Gastroesophageal sphincter (tissue), 3 donors: ENCODE measurements at regions not wholly inside any gene's neighbourhood (a gene's known extent, or its start where the extent isn't known, plus 50 kb on each side); places are given as distances from the start of the nearest gene placed in this dataset.

Experiments used
- POLR2A ChIP-seq, 2 donors: fragments of 450-650 bp; IDR thresholded peaks; one replicate each; pipeline ENCODE4 v1.6.1; 2017; ENCODE audit warnings: antibody characterized with exemption in 2 of 2, mild to moderate bottlenecking in 2 of 2, moderate library complexity in 1 of 2
- TF ChIP-seq, protein P1 (sequence below), 4 experiments: fragments of 200-600 bp in 2 of 4; fragments of 450-650 bp in 2 of 4; sonication (generic) in 1 of 4; IDR thresholded peaks; one replicate each; pipeline ENCODE4 v1.5.1; 2017 to 2019; ENCODE audit warnings: antibody characterized with exemption in 4 of 4, mild to moderate bottlenecking in 2 of 4, moderate library complexity in 2 of 4

DNA sequence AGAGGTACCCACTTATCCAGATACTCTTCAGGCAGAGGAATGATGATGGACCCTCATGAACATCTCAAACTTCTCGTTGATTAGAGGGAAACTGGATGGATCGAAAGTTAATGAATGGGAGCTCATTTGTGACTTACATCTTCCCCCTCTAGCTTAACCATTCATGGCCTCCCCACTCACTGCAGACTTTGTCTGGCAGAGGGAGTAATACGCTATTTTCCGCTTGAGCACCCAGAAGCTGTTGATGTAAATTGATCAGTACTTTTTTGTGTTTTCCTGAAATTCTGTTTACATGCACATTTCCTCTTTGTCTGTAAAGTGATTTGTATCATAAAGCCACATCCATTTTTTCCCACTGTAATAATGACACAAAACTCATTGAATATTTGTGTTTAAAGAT is 239.1 kb upstream of the RBFOX1 start:
- TF ChIP-seq, protein P1, sequence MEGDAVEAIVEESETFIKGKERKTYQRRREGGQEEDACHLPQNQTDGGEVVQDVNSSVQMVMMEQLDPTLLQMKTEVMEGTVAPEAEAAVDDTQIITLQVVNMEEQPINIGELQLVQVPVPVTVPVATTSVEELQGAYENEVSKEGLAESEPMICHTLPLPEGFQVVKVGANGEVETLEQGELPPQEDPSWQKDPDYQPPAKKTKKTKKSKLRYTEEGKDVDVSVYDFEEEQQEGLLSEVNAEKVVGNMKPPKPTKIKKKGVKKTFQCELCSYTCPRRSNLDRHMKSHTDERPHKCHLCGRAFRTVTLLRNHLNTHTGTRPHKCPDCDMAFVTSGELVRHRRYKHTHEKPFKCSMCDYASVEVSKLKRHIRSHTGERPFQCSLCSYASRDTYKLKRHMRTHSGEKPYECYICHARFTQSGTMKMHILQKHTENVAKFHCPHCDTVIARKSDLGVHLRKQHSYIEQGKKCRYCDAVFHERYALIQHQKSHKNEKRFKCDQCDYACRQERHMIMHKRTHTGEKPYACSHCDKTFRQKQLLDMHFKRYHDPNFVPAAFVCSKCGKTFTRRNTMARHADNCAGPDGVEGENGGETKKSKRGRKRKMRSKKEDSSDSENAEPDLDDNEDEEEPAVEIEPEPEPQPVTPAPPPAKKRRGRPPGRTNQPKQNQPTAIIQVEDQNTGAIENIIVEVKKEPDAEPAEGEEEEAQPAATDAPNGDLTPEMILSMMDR (IDR thresholded peaks at IDR 0.05): no peak
- no peak for TF ChIP-seq POLR2A (IDR thresholded peaks at IDR 0.05)
